ENCODE measurements at regions not wholly inside any gene's neighbourhood (a gene's known extent, or its start where the extent isn't known, plus 50 kb on each side); places are given as distances from the start of the nearest gene placed in this dataset.
"Not testable (repeated sequence)": the region's sequence is repeated elsewhere in the genome, so short reads cannot be mapped to it uniquely, and the experiment has no call there.

DNA sequence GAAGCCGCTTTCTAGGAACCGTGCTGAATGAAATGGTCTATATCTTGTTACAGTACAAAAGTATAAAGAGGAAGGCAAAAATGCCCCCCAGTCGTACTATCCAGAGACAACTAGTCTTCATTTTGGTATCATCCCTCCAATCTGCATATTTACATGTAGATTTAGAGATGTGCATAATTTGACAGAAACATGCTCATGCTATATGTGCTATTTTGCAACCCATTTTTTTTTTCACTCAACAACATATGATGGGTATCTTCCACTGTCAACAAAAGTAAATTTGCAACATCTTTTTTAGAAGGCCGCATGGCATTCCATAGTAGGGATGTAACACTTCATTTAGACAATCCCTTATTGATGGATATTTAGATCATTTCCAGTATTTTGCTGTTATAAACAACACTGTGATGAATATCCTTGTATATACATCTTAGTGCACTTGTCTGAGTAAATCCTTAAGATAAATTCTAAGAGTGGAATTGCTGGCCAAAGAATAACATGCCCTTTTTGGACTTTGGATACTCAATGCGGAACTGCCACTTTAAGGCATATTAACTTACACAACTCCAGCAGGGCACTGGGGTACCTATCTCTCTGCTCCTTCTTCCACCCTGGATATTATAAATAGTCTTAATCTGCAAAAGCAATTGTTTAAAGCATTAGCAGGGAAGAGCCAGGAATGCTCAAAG, 71.1 kb upstream of the SH3PXD2B start:
- DNase-seq = no peak

DNA sequence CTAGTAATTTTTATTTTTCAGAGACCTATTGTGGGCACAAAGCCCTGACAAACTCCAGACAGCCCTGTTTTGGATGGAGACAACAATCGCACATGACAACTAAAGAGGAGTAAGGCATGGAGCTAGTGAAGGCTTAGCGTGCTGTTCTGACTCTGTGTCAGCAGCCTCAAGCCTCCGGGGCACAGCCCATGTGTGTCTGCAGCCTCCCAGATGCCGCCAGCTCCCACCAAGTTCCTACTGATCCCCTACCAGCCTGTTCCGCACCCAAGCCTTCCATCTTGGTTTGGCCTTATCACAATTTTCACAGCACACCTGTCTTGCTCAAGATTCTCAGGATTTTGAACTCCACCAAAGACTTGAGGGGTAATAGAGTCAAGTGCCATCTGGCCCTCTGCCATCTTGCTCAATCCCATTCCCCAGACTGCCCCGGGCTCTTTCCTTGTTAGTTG, 70.3 kb upstream of the SH3PXD2B start:
- DNase-seq = no peak

DNA sequence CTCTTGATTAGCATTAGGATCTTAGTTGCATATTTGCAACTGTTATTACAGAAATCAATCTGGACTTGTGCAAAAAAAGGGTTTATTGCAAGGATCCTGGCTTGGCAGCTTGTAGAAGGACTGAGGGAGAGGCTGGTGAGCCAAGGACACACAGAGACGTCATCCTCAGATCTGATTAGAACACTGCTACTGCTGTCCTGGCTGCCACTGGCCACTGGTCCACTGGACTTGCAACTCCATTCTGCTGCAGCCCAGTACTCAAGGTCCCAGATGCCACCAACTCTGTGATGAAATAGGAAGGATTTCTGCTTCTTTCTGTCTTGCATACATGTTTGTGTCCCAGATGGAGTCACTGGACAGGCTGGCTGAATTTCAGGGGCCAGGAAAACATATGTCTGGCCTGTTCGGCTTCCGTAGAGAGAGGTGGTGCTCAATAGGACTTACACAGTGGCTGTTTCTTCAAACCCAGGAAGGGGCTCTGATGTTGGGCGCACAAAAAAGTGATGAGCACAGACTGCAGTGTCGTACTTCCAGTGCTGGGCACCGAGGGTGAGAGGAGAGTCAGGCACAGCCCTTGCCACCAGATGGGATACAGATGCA, 68.9 kb upstream of the SH3PXD2B start:
- no peak for DNase-seq

DNA sequence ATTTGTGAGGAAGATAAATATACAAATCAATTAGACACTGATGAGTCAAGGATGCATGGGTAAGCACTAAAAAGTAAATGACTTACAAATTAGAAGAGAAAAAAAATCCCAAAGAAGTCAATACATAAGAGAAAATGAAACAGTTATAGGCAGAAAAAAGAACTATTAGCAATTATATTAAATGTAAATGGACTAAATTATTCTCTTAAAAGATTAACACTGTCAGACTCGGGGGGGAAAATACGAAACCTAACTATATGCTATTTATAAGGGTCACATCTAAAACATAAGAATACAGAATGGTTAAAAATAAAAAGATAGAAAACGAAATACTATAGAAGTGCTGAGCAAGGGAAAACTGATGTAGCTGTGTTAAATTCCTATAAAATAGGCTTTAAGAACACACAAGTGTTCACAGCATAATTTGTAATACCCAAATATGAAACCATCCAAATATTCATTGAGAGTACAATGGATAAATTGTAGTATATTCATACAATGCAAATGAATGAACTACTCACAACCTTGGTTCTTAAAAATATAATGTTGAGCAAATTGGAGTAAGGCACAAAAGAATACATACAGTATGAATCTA, 67.1 kb upstream of the SH3PXD2B start:
- no peak for DNase-seq

DNA sequence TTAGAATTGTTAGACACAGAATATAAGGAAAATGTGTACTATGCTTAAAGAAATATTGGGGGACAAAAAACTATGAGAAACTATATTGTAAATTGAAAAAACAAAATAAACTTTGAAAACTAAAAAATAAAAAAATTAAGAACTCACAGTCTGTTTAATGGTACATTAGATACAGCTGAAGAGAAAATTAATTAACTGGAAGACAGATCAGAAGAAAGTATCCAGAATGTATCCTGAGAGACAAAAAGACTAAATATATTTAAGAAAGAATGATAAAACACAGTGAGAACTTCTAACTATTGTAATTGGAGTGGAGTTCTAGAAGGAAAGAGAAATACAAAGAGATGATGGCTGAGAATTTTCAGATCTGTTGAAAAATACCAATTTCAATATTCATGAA, 57.6 kb upstream of the SH3PXD2B start:
- no peak for DNase-seq

DNA sequence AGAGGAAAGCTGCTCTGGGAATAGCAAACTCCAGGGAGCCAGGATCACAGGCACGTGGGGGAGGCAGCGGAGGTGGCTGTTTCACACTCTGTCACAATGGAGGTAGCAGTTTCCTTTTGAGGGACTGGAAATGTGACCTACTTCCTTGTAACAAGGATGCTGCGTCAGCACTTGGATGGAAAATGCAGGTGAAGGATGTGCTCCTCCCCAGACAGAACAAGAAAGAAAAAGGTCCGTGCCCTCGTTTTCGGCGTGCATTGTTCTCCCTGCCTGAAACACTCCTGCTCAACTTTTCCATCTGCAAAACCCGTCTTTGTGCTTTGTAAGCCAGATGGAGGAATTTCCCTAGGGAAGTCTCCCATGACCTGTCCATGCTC, 55.1 kb upstream of the SH3PXD2B start:
- DNase-seq = no peak

DNA sequence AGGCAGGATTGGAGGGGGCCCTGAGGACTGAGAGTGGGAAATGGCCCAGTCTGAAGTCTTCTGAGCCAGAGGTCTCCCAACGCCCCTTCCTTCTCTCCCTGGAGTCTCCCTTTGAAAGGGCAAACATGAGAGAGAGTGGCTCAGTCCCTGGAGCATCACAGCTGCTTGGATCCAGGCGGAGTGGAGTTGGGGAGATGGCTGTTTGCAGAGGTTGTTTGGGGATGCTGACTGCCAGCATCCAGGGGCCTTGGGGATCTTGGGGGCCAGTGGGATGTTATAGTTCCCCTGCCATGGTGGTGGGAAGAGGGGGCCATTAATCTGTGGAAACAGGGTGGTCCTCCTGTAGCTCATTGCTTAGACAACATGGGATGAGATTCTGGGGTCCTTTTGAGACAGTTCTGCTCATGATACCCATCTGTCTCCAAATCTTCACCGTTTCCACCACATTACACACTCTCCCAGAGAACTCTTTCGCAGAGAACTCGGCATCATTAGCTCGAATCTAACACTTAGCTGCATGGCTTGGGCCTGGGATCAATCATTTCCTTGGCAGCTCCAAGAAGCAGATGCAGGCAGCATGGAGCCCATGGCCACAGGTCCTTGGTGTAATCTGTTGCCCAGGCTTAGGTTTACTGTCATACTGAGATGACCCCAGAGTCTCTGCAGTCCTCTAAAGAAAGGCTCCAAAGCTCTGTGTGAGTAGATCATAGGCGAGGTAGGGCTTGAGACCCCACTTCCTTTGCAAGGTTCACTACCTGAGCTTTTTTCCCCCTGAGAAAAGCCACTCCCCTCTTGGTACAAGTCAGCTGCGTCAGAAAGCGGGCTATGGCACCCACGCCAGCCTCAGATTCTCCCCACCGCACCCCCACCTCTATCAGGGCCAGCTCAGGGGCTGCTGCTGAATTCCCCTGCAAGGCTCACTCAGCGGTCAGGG, 54.4 kb upstream of the SH3PXD2B start:
- no peak for DNase-seq

DNA sequence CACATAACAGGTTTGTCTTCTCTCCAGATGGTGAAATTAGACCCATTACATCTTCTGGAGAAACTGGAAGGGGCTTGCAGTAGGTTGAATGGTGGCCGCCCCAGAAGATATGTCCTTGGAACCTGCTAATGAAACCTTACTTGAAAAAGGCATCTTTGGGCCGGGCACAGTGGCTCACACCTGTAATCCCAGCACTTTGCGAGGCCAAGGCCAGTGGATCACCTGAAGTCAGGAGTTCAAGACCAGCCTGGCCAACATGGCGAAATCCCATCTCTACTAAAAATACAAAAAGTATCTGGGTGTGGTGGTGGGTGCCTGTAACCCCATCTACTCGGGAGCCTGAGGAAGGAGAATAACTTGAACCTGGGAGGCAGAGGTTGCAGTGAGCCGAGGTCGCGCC, 53.2 kb upstream of the SH3PXD2B start:
- DNase-seq = not testable (repeated sequence)

DNA sequence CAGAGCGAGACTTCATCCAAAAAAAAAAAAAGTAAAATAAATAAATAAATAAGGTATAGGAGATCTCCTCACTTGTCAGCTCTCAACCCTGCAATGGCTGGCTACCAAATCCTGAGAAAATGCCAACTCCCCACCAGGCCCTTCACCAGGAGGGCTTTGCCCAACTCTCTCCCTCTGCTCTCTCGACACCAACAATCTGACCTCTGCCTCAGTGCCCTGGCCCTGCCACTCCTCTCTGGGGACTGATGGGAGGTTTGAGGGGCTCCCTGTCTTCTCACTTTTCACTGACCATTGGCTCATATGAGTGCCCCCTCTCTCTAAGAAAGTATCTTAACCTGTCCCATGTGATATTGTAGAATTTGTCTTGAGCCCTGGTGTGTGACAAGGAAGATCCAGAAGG, 52.6 kb upstream of the SH3PXD2B start:
- no peak for DNase-seq

DNA sequence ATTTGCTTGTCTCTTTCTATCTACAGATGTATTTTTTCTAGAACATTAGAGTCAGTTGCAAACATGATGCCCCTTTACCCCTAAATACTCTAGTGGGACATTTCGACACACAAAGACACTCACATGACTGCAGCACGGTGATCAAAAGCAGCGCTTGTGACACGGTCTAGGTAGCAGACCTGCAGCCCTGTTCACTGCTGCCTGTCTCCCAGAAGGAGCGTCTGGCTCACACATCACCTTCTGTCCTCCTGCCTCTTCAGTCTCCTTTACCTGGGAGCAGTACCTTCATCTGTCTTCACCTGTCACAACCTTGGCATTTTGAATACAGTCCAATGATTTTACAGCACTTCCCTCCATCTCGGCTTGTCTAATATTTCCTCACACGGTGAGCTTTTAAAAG, 51.9 kb upstream of the SH3PXD2B start:
- no peak for DNase-seq

DNA sequence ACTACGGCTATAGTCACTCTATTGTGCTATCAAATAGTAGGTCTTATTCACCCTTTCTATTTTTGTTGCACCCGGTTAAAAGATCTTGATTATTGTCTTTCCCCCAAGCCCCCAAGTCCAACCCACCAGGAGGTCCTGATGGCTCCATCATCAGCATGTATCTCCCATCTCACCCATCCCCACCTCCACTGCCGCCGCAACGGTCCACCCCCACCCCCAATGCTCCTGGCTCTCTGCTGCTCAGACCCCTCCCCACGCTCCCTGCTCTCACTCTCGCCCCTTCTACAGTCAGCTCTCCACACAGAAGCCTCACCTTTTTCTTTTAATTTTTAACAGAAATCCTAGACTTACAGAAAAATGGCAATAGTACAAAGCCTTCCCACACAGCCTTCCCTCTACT, 51.5 kb upstream of the SH3PXD2B start:
- DNase-seq = no peak

DNA sequence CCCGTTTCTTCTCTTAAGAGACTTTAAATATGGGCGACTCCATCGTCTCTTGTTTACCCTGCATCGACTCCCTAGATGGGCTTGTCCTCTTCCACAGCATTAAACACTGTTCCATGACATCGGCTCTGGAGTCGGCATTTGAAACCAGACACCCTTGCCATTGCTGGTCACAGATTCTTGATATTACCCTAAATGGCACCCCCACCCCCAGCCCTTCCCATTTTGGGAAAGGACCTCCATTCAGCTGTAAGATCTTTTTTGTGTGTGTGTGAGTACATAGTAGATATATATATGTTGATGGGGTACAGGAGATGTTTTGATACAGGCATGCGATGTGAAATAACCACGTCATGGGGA, 51.1 kb upstream of the SH3PXD2B start:
- no peak for DNase-seq

DNA sequence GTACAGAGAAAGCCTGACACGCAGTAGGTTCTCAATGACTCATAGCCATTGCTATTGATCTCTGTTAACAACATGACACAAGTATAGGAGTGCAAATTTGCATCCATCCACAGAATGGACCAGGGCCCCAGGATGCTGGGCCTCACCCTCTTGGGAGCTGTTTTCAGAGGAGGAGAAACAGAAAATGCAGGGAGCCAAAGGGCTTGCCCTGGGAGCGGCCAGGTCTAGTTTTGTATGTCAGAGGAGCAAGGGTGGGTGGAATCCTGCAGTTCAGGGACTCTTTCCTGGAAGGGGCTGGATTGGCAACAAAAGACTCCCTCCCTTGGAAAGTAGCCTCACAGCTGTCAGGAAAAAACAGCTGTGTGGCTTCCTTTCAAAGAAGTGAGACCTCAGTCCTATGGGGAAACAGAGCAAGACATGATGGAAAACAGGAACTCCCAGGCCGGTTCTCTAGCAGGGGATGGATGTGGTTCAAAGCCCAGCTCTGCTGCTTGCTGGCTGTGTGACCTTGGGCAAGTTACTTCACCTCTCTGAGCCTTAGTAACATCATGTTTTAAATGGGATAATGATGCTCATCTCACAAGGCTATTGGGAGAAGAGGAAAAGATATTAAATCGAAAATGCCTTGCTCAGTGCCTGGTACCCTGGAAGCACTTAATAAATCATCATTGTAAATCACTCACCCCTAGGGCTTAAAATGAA, 50.5 kb upstream of the SH3PXD2B start:
- DNase-seq = no peak

DNA sequence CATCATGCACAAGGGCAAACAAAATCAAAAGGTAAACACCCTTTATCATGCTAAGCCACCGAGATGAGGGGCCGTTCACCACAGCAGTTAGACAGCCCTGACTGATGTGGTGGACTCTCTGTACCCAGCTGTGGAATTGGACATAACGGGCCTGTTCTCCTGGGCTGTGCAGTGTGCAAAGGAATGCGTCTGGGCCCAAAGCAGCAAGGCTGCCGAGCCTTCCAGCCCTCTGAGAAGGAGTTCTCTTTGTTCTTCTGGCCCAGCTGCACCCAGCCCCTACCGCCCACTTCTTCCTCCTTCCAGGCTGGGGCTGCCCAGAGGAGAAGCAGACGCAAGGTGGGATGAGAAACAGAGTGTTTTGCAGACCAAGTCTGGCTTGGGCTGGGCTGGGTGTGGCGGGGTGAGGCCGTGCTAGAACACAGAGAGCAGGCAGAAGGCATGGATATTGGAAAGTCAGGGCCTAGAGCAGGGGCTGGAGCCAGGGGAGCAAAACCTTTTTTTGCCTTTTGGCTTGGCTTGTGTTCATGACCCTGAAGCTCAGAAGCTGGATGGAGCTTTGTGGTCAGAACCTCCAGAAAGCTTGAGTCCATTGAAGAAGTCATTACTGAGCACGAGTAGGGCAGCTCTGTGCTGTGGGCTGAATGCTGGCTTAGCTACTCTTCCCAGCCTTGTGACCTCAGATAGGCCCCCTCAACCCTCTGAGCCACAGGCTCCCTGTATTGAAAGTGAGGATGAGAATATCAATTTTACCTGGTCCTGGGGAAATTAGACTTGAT, 49.8 kb upstream of the SH3PXD2B start:
- no peak for DNase-seq
